Lung microvascular endothelial cell (primary cell): ENCODE measurements at regions not wholly inside any gene's neighbourhood (a gene's known extent, or its start where the extent isn't known, plus 50 kb on each side); places are given as distances from the start of the nearest gene placed in this dataset.
A peak's percentile ranks its signal among the peaks of the same experiment; 100 is the strongest.
"Not testable (repeated sequence)": the region's sequence is repeated elsewhere in the genome, so short reads cannot be mapped to it uniquely, and the experiment has no call there.

Experiments
- DNase-seq, 2 donors: peaks; one replicate each; pipeline versions ENCODE4 v3.0.0 to v3.0.0-alpha.2; 2010; ENCODE audit warnings: low read depth in 2 of 2

GRCh38 chrX:109782994-109783700 lies 50.1 kb upstream of the ACSL4 start:
- DNase-seq: peak in 1 of 2 donors; percentile 72

- DNase-seq: peak; percentile 13 to 36
Observed at GRCh38 chrX:109783701-109784079, 50.6 kb upstream of the ACSL4 start.

GRCh38 chrX:109785053-109785452 lies 52.0 kb upstream of the ACSL4 start:
- no peak for DNase-seq

- not testable (repeated sequence) for DNase-seq
Observed at GRCh38 chrX:109790511-109790910, 57.5 kb upstream of the ACSL4 start.

GRCh38 chrX:109793191-109793590 lies 60.1 kb upstream of the ACSL4 start:
- peak in 1 of 2 donors; percentile 49 for DNase-seq

- DNase-seq: no peak
Observed at GRCh38 chrX:109795682-109796081, 62.6 kb upstream of the ACSL4 start.

- DNase-seq: peak in 1 of 2 donors; percentile 4
Observed at GRCh38 chrX:109797311-109797975, 64.4 kb upstream of the ACSL4 start.

GRCh38 chrX:109812236-109812635 lies 79.2 kb upstream of the ACSL4 start:
- DNase-seq: no peak

GRCh38 chrX:109813236-109813635 lies 80.2 kb upstream of the ACSL4 start:
- no peak for DNase-seq

- no peak for DNase-seq
Observed at GRCh38 chrX:109818976-109819375, 85.9 kb upstream of the ACSL4 start.

- peak in 1 of 2 donors; percentile 61 for DNase-seq
Observed at GRCh38 chrX:109822861-109823260, 89.8 kb upstream of the ACSL4 start.

- DNase-seq: peak in 1 of 2 donors; percentile 55
Observed at GRCh38 chrX:109826954-109827708, 94.1 kb upstream of the ACSL4 start.

GRCh38 chrX:109827772-109828171 lies 94.7 kb upstream of the ACSL4 start:
- DNase-seq: no peak

GRCh38 chrX:109830157-109830703 lies 97.2 kb upstream of the ACSL4 start:
- no peak for DNase-seq

- DNase-seq: peak in 1 of 2 donors; percentile 31
Observed at GRCh38 chrX:109830704-109831206, 97.7 kb upstream of the ACSL4 start.

GRCh38 chrX:109831326-109831985 lies 98.4 kb upstream of the ACSL4 start:
- DNase-seq: no peak

- no peak for DNase-seq
Observed at GRCh38 chrX:109839694-109840567, 106.9 kb upstream of the ACSL4 start.

- peak; percentile 13 to 76 for DNase-seq
Observed at GRCh38 chrX:109840585-109840984, 107.5 kb upstream of the ACSL4 start.

- DNase-seq: no peak
Observed at GRCh38 chrX:109841257-109841656, 108.2 kb upstream of the ACSL4 start.

GRCh38 chrX:109841869-109842579 lies 109.0 kb upstream of the ACSL4 start:
- DNase-seq: peak; percentile 12 to 32
